ENCODE measurements at regions not wholly inside any gene's neighbourhood (a gene's known extent, or its start where the extent isn't known, plus 50 kb on each side); places are given as distances from the start of the nearest gene placed in this dataset.
A peak's percentile ranks its signal among the peaks of the same experiment; 100 is the strongest.

DNA sequence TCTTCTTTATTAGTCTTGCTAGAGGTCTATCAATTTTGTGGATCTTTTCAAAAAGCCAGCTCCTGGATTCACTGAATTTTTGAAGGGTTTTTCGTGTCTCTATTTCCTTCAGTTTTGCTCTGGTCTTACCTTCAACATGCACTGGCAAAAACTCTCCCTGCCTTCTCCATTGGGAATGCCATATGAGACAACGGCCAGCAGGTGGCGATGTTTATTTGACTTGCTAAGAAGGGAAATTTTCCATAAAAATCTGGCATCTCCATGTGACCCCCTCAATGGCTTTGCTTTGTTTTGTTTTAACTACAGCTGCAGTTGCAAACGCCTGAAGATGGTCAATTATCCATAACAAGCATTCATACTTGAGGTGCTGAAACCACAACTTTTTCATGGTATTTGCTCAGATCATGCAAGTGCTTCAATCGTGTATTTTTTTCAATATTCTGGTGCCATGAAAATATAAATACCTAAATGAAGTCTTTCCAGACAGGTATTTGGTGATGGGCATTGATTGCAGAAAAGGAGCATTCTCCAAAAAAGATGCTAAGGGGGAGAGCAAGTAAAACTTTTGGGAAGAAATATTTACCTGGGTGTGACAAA, 449.4 kb downstream of the CDY2B start:
- peak; percentile 13 for DNase-seq (ENCODE audit: low read depth, low spot score)
- BruUV-seq (replicated peaks): no TSS peak
- no peaks in the 10 kb centered on the region for H3K79me2 ChIP-seq (ENCODE audit: insufficient read depth, low read length)
- ChIA-PET RAD21 (ENCODE audit: low non-redundant PET in 1 of 2, low total read pairs in 2 of 2, uncharacterized antibody in 2 of 2, unreplicated experiment in 2 of 2) (no interaction called here), CTCF (no interaction called here), POLR2A (no interaction called here)
- H3K27me3 ChIP-seq (ENCODE audit: insufficient read depth, low read length): no peaks in the 10 kb centered on the region
- H4K20me1 ChIP-seq (ENCODE audit: insufficient read depth): no peaks in the 10 kb centered on the region
- no peak for ATAC-seq
- intact Hi-C loops (cut with micrococcal nuclease): no loop called here
- H3K27ac ChIP-seq (ENCODE audit: low read depth, low read length): no peak overlapping the region
- H2AFZ ChIP-seq (ENCODE audit: low read depth, low read length, poor library complexity, severe bottlenecking): no peak overlapping the region
- H3K9me2 ChIP-seq (ENCODE audit: insufficient read depth): no peaks in the 10 kb centered on the region
- no peak overlapping the region for H3K4me2 ChIP-seq (ENCODE audit: low read length)
- H3K4me3 ChIP-seq (replicated peaks in 1 of 2; ENCODE audit: low read depth in 1 of 2, low read length in 2 of 2): no peak overlapping the region
- TF ChIP-seq RAD21 (IDR thresholded peaks at IDR 0.05; ENCODE audit: low read depth) (0 out of 2 replicates have a peak, but pooled peaks have one; percentile 3), ZFX (IDR thresholded peaks at IDR 0.05) (no peak)
- TF ChIP-seq, protein P1, sequence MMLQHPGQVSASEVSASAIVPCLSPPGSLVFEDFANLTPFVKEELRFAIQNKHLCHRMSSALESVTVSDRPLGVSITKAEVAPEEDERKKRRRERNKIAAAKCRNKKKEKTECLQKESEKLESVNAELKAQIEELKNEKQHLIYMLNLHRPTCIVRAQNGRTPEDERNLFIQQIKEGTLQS (IDR thresholded peaks at IDR 0.05): no peak
- TF ChIP-seq, protein P2, sequence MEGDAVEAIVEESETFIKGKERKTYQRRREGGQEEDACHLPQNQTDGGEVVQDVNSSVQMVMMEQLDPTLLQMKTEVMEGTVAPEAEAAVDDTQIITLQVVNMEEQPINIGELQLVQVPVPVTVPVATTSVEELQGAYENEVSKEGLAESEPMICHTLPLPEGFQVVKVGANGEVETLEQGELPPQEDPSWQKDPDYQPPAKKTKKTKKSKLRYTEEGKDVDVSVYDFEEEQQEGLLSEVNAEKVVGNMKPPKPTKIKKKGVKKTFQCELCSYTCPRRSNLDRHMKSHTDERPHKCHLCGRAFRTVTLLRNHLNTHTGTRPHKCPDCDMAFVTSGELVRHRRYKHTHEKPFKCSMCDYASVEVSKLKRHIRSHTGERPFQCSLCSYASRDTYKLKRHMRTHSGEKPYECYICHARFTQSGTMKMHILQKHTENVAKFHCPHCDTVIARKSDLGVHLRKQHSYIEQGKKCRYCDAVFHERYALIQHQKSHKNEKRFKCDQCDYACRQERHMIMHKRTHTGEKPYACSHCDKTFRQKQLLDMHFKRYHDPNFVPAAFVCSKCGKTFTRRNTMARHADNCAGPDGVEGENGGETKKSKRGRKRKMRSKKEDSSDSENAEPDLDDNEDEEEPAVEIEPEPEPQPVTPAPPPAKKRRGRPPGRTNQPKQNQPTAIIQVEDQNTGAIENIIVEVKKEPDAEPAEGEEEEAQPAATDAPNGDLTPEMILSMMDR (IDR thresholded peaks at IDR 0.05 in 2 of 3, conservative IDR thresholded peaks at IDR 0.05 in 1 of 3; ENCODE audit: borderline replicate concordance in 1 of 3, insufficient read depth in 1 of 3, low read depth in 2 of 3, low read length in 2 of 3): peak in 2 of 3 experiments; percentile 26; a peak in 2 of 6 replicates
- no peak overlapping the region for H3K9ac ChIP-seq (ENCODE audit: low read length)
- no peaks in the 10 kb centered on the region for H3K4me1 ChIP-seq (ENCODE audit: control insufficient read depth in 1 of 2, insufficient read depth in 2 of 2, low read length in 2 of 2)
- no peaks in the 10 kb centered on the region for H3K36me3 ChIP-seq (ENCODE audit: control insufficient read depth in 1 of 2, insufficient read depth in 2 of 2, low read length in 2 of 2)
- H3K9me3 ChIP-seq (ENCODE audit: control insufficient read depth in 1 of 2, insufficient read depth in 1 of 2, low read depth in 1 of 2, low read length in 2 of 2): no peaks in the 10 kb centered on the region

- intact Hi-C loops (cut with micrococcal nuclease): no loop called here
- POLR2A ChIA-PET: no interaction called here
- Histone ChIP-seq H3K4me2 (ENCODE audit: low read length) (no peak overlapping the region), H3K9ac (ENCODE audit: low read length) (no peak overlapping the region), H3K4me1 (ENCODE audit: control insufficient read depth in 1 of 2, insufficient read depth in 2 of 2, low read length in 2 of 2) (no peaks in the 10 kb centered on the region), H3K27me3 (ENCODE audit: insufficient read depth, low read length) (no peaks in the 10 kb centered on the region), H2AFZ (ENCODE audit: low read depth, low read length, poor library complexity, severe bottlenecking) (no peak overlapping the region), H3K36me3 (ENCODE audit: control insufficient read depth in 1 of 2, insufficient read depth in 2 of 2, low read length in 2 of 2) (no peaks in the 10 kb centered on the region), H3K4me3 (replicated peaks in 1 of 2; ENCODE audit: low read depth in 1 of 2, low read length in 2 of 2) (no peak overlapping the region), H3K9me2 (ENCODE audit: insufficient read depth) (no peaks in the 10 kb centered on the region), H3K79me2 (ENCODE audit: insufficient read depth, low read length) (no peaks in the 10 kb centered on the region), H4K20me1 (ENCODE audit: insufficient read depth) (no peaks in the 10 kb centered on the region), H3K27ac (ENCODE audit: low read depth, low read length) (no peak overlapping the region), H3K9me3 (ENCODE audit: control insufficient read depth in 1 of 2, insufficient read depth in 1 of 2, low read depth in 1 of 2, low read length in 2 of 2) (no peaks in the 10 kb centered on the region)
- RAD21 ChIA-PET (ENCODE audit: low non-redundant PET in 1 of 2, low total read pairs in 2 of 2, uncharacterized antibody in 2 of 2, unreplicated experiment in 2 of 2): no interaction called here
- no peak for TF ChIP-seq SRF (IDR thresholded peaks at IDR 0.05; ENCODE audit: low read depth)
- TF ChIP-seq, protein P2 (IDR thresholded peaks at IDR 0.05 in 2 of 3, conservative IDR thresholded peaks at IDR 0.05 in 1 of 3; ENCODE audit: borderline replicate concordance in 1 of 3, insufficient read depth in 1 of 3, low read depth in 2 of 3, low read length in 2 of 3): no peak
- no peak for TF ChIP-seq YY1 (IDR thresholded peaks at IDR 0.05; ENCODE audit: extremely low read depth, insufficient replicate concordance, low read depth, low read length)
- TF ChIP-seq, protein P3, sequence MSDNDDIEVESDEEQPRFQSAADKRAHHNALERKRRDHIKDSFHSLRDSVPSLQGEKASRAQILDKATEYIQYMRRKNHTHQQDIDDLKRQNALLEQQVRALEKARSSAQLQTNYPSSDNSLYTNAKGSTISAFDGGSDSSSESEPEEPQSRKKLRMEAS (IDR thresholded peaks at IDR 0.05): no peak
- TF ChIP-seq CBX3 (IDR thresholded peaks at IDR 0.05; ENCODE audit: low read depth): no peak
- no peak for TF ChIP-seq ELF1 (IDR thresholded peaks at IDR 0.05; ENCODE audit: borderline replicate concordance, low read depth)
- CTCF ChIA-PET: no interaction called here
- DNase-seq (ENCODE audit: low read depth, low spot score) (no peak), ATAC-seq (no peak)
- no TSS peak for BruUV-seq (replicated peaks)
Observed at GRCh38 chrY:17398336-17399072, 481.5 kb downstream of the CDY2B start.
